GM12878 (cell line): ENCODE measurements at regions not wholly inside any gene's neighbourhood (a gene's known extent, or its start where the extent isn't known, plus 50 kb on each side); places are given as distances from the start of the nearest gene placed in this dataset.

Source experiments
- ATAC-seq: fragments of 200-7000 bp; cut with Tn5 transposase; 3 replicates; pipeline ENCODE4 v1.9.1; 2020; ENCODE audit warnings: mild to moderate bottlenecking, moderate library complexity
- BruUV-seq: library from RNA; stranded (reverse); fragments of 400-500 nt; replicated peaks from 2 replicates; lab custom pipeline; 2021; lab: Mats Ljungman, UMichigan
- CTCF ChIA-PET: fragments of 300-600 bp; sonication (Branson Sonifier 250); formaldehyde crosslinking; extraction: SDS; loops from one replicate; lab custom pipeline; 2021; ENCODE audit warnings: inconsistent platforms; lab: Yijun Ruan, JAX
- POLR2A ChIA-PET: fragments of 350-600 bp; formaldehyde crosslinking; extraction: SDS; loops from one replicate; lab custom pipeline; 2021; ENCODE audit warnings: inconsistent platforms; lab: Charles Lee
- RAD21 ChIA-PET: fragments of 300-600 bp; sonication (Branson Sonifier 250); formaldehyde crosslinking; loops from one replicate; lab custom pipeline; 2023; ENCODE audit warnings: antibody characterized with exemption; ENCODE audit not compliant: unreplicated experiment; lab: Charles Lee
- SMC1A ChIA-PET: fragments of 300-600 bp; sonication (Branson Sonifier 250); formaldehyde crosslinking; loops from one replicate; lab custom pipeline; 2023; ENCODE audit not compliant: unreplicated experiment, uncharacterized antibody; lab: Charles Lee
- DNase-seq: peaks from one replicate; pipeline ENCODE4 v3.0.0-alpha.2; 2011; ENCODE audit warnings: low read depth, low spot score
- FAIRE-seq: peaks from 3 replicates; lab custom pipeline; 2011; peaks lifted over from hg19 to GRCh38; lab: Jason Lieb, UNC
- H2AFZ ChIP-seq: 2 replicates; pipeline ENCODE4 v1.6.0; 2011; ENCODE audit warnings: low read depth, low read length, control low read depth; ENCODE audit not compliant: control insufficient read depth
- H3K27ac ChIP-seq: 2 replicates; pipeline ENCODE4 v1.5.1; 2011; ENCODE audit warnings: control low read depth; ENCODE audit not compliant: control insufficient read depth, insufficient read depth
- H3K27me3 ChIP-seq, 2 experiments: replicated peaks in 1 of 2; 2 replicates each; pipeline versions ENCODE4 v1.6.0 to v1.6.1; 2011; ENCODE audit warnings: low read length in 1 of 2; ENCODE audit not compliant: control insufficient read depth in 2 of 2, insufficient read depth in 2 of 2
- H3K36me3 ChIP-seq, 2 experiments: 2 replicates each; pipeline ENCODE4 v1.5.1; 2011; ENCODE audit warnings: low read length in 1 of 2; ENCODE audit not compliant: control insufficient read depth in 2 of 2, insufficient read depth in 2 of 2
- H3K4me1 ChIP-seq: 2 replicates; pipeline ENCODE4 v1.6.1; 2011; ENCODE audit warnings: mild to moderate bottlenecking, low read length, moderate library complexity, mixed read lengths; ENCODE audit not compliant: control insufficient read depth, insufficient read depth
- H3K4me2 ChIP-seq: 2 replicates; pipeline ENCODE4 v1.6.0; 2011; ENCODE audit warnings: control low read depth; ENCODE audit not compliant: control insufficient read depth, insufficient read depth
- H3K4me3 ChIP-seq: fragments of 200-600 bp; sonication (generic); 2 replicates; pipeline ENCODE4 v1.5.1; 2016
- H3K79me2 ChIP-seq: 2 replicates; pipeline ENCODE4 v1.6.0; 2011; ENCODE audit warnings: low read length; ENCODE audit not compliant: control insufficient read depth, insufficient read depth
- H3K9ac ChIP-seq: 2 replicates; pipeline ENCODE4 v1.8.0; 2011; ENCODE audit warnings: low read length, control low read depth, mixed read lengths; ENCODE audit not compliant: control insufficient read depth, insufficient read depth
- H3K9me3 ChIP-seq: replicated peaks from 3 replicates; pipeline ENCODE4 v1.5.1; 2011; ENCODE audit warnings: mild to moderate bottlenecking, low read length; ENCODE audit not compliant: control insufficient read depth, insufficient read depth
- H4K20me1 ChIP-seq: 2 replicates; pipeline ENCODE4 v1.6.0; 2011; ENCODE audit not compliant: control insufficient read depth, insufficient read depth
- RFX5 ChIP-seq: IDR thresholded peaks from 2 replicates; pipeline ENCODE4 v1.6.1; 2011; ENCODE audit warnings: low read depth, low read length, improper control_type of control experiment
- SMC3 ChIP-seq: IDR thresholded peaks from 2 replicates; pipeline ENCODE4 v1.6.1; 2011; ENCODE audit warnings: low read length, improper control_type of control experiment, borderline replicate concordance
- WGBS: methylation state at CpG from one replicate; pipeline ENCODE4 v1.1.6; 2016; ENCODE audit warnings: low lambda C conversion rate; ENCODE audit not compliant: insufficient replicate concordance, insufficient coverage; ENCODE audit errors: missing lambda C conversion rate; 5-methylcytosine and 5-hydroxymethylcytosine counted together
- in situ Hi-C: fragments of 300-500 bp; cut with MboI; formaldehyde crosslinking; loops from 9 replicates; pipeline ENCODE4 v1.14.3; 2018; ENCODE audit warnings: mixed read lengths
- intact Hi-C: fragments of 100-400 bp; cut with micrococcal nuclease; formaldehyde crosslinking; loops from one replicate; pipeline ENCODE4 v1.14.2; 2022; ENCODE audit not compliant: unreplicated experiment
- TF ChIP-seq, protein P1 (sequence below): IDR thresholded peaks from 2 replicates; pipeline ENCODE4 v1.6.1; 2012; ENCODE audit warnings: improper control_type of control experiment, low read depth, low read length; ENCODE audit not compliant: insufficient replicate concordance
- TF ChIP-seq, protein P2 (sequence below): fragments of 450-650 bp; IDR thresholded peaks from 2 replicates; pipeline ENCODE4 v1.6.1; 2018; ENCODE audit warnings: mild to moderate bottlenecking, low read depth, moderate library complexity; ENCODE audit not compliant: partially characterized antibody
- TF ChIP-seq, protein P3 (sequence below): fragments of 450-650 bp; IDR thresholded peaks from 2 replicates; pipeline ENCODE4 v1.6.1; 2017; ENCODE audit warnings: mild to moderate bottlenecking
- TF ChIP-seq, protein P4 (sequence below): fragments of 450-650 bp; IDR thresholded peaks from 2 replicates; pipeline ENCODE4 v1.6.1; 2016; ENCODE audit warnings: mild to moderate bottlenecking
- TF ChIP-seq, protein P5 (sequence below): fragments of 450-650 bp; IDR thresholded peaks from 2 replicates; pipeline ENCODE4 v1.6.1; 2017; ENCODE audit warnings: antibody characterized with exemption, mild to moderate bottlenecking, moderate library complexity

DNA sequence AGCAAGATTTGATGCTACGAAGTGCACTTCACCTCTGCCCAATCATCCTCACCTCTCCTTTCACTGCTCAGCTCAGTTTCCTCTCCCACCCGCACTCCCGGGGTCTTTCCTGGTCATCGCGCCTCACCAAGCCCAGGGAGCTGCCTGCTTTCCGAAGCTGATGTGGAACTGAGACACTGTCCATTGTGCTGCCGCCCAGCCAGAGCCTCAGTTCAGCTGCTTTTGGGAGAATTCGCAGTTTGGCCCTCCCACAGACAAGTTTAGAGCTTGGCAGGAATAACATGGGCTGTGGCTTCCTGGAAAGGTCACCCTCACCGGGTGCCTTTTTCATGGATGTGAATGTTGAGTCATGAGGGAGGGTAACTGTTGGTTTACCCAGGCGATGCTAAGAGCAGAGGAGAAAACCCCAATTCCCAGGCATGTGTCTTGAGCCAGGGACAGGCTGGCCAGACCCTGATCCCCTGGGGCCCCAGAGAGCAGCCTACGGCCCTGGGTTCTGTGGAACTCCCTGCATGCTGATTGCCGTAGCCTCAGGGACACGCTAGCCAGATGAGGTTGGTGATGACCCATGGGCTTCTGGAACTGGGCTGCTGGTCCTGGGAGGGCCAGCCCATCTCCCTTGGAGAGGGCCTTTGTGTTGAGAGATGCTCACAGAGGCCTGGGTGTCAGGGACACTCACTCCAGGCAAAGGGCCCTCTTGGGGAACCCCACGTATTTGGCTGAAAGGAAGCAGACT is 1687.5 kb downstream of the TP53TG3F start:
- ATAC-seq (no peak), FAIRE-seq (no peak), DNase-seq (no peak)
- Histone ChIP-seq H3K4me3 (no peak overlapping the region), H3K79me2 (no peaks in the 10 kb centered on the region), H3K4me1 (no peaks in the 10 kb centered on the region), H3K27ac (no peak overlapping the region), H4K20me1 (no peaks in the 10 kb centered on the region), H3K36me3 (no peaks in the 10 kb centered on the region), H3K9me3 (no peaks in the 10 kb centered on the region; the same call in 2 of the 3 replicates), H3K27me3 (no peaks in the 10 kb centered on the region), H2AFZ (no peak overlapping the region), H3K9ac (no peak overlapping the region), H3K4me2 (no peak overlapping the region)
- no TSS peak for BruUV-seq
- POLR2A ChIA-PET: no interaction called here
- 42% methylated on average over 14 of the region's 14 CpGs for WGBS
- intact Hi-C loops: no loop called here
- in situ Hi-C loops: no loop called here
- RAD21 ChIA-PET: no interaction called here
- CTCF ChIA-PET: no interaction called here
- SMC1A ChIA-PET: no interaction called here
- TF ChIP-seq RFX5: no peak
- TF ChIP-seq, protein P1, sequence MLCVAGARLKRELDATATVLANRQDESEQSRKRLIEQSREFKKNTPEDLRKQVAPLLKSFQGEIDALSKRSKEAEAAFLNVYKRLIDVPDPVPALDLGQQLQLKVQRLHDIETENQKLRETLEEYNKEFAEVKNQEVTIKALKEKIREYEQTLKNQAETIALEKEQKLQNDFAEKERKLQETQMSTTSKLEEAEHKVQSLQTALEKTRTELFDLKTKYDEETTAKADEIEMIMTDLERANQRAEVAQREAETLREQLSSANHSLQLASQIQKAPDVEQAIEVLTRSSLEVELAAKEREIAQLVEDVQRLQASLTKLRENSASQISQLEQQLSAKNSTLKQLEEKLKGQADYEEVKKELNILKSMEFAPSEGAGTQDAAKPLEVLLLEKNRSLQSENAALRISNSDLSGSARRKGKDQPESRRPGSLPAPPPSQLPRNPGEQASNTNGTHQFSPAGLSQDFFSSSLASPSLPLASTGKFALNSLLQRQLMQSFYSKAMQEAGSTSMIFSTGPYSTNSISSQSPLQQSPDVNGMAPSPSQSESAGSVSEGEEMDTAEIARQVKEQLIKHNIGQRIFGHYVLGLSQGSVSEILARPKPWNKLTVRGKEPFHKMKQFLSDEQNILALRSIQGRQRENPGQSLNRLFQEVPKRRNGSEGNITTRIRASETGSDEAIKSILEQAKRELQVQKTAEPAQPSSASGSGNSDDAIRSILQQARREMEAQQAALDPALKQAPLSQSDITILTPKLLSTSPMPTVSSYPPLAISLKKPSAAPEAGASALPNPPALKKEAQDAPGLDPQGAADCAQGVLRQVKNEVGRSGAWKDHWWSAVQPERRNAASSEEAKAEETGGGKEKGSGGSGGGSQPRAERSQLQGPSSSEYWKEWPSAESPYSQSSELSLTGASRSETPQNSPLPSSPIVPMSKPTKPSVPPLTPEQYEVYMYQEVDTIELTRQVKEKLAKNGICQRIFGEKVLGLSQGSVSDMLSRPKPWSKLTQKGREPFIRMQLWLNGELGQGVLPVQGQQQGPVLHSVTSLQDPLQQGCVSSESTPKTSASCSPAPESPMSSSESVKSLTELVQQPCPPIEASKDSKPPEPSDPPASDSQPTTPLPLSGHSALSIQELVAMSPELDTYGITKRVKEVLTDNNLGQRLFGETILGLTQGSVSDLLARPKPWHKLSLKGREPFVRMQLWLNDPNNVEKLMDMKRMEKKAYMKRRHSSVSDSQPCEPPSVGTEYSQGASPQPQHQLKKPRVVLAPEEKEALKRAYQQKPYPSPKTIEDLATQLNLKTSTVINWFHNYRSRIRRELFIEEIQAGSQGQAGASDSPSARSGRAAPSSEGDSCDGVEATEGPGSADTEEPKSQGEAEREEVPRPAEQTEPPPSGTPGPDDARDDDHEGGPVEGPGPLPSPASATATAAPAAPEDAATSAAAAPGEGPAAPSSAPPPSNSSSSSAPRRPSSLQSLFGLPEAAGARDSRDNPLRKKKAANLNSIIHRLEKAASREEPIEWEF: no peak
- no peak for TF ChIP-seq SMC3
- TF ChIP-seq, protein P2, sequence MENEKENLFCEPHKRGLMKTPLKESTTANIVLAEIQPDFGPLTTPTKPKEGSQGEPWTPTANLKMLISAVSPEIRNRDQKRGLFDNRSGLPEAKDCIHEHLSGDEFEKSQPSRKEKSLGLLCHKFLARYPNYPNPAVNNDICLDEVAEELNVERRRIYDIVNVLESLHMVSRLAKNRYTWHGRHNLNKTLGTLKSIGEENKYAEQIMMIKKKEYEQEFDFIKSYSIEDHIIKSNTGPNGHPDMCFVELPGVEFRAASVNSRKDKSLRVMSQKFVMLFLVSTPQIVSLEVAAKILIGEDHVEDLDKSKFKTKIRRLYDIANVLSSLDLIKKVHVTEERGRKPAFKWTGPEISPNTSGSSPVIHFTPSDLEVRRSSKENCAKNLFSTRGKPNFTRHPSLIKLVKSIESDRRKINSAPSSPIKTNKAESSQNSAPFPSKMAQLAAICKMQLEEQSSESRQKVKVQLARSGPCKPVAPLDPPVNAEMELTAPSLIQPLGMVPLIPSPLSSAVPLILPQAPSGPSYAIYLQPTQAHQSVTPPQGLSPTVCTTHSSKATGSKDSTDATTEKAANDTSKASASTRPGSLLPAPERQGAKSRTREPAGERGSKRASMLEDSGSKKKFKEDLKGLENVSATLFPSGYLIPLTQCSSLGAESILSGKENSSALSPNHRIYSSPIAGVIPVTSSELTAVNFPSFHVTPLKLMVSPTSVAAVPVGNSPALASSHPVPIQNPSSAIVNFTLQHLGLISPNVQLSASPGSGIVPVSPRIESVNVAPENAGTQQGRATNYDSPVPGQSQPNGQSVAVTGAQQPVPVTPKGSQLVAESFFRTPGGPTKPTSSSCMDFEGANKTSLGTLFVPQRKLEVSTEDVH: no peak
- TF ChIP-seq, protein P3, sequence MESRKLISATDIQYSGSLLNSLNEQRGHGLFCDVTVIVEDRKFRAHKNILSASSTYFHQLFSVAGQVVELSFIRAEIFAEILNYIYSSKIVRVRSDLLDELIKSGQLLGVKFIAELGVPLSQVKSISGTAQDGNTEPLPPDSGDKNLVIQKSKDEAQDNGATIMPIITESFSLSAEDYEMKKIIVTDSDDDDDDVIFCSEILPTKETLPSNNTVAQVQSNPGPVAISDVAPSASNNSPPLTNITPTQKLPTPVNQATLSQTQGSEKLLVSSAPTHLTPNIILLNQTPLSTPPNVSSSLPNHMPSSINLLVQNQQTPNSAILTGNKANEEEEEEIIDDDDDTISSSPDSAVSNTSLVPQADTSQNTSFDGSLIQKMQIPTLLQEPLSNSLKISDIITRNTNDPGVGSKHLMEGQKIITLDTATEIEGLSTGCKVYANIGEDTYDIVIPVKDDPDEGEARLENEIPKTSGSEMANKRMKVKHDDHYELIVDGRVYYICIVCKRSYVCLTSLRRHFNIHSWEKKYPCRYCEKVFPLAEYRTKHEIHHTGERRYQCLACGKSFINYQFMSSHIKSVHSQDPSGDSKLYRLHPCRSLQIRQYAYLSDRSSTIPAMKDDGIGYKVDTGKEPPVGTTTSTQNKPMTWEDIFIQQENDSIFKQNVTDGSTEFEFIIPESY: no peak
- TF ChIP-seq, protein P4, sequence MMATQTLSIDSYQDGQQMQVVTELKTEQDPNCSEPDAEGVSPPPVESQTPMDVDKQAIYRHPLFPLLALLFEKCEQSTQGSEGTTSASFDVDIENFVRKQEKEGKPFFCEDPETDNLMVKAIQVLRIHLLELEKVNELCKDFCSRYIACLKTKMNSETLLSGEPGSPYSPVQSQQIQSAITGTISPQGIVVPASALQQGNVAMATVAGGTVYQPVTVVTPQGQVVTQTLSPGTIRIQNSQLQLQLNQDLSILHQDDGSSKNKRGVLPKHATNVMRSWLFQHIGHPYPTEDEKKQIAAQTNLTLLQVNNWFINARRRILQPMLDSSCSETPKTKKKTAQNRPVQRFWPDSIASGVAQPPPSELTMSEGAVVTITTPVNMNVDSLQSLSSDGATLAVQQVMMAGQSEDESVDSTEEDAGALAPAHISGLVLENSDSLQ: no peak
- TF ChIP-seq, protein P5, sequence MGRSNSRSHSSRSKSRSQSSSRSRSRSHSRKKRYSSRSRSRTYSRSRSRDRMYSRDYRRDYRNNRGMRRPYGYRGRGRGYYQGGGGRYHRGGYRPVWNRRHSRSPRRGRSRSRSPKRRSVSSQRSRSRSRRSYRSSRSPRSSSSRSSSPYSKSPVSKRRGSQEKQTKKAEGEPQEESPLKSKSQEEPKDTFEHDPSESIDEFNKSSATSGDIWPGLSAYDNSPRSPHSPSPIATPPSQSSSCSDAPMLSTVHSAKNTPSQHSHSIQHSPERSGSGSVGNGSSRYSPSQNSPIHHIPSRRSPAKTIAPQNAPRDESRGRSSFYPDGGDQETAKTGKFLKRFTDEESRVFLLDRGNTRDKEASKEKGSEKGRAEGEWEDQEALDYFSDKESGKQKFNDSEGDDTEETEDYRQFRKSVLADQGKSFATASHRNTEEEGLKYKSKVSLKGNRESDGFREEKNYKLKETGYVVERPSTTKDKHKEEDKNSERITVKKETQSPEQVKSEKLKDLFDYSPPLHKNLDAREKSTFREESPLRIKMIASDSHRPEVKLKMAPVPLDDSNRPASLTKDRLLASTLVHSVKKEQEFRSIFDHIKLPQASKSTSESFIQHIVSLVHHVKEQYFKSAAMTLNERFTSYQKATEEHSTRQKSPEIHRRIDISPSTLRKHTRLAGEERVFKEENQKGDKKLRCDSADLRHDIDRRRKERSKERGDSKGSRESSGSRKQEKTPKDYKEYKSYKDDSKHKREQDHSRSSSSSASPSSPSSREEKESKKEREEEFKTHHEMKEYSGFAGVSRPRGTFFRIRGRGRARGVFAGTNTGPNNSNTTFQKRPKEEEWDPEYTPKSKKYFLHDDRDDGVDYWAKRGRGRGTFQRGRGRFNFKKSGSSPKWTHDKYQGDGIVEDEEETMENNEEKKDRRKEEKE: no peak
